ENCODE measurements at regions not wholly inside any gene's neighbourhood (a gene's known extent, or its start where the extent isn't known, plus 50 kb on each side); places are given as distances from the start of the nearest gene placed in this dataset.
"Not testable (repeated sequence)": the region's sequence is repeated elsewhere in the genome, so short reads cannot be mapped to it uniquely, and the experiment has no call there.

DNA sequence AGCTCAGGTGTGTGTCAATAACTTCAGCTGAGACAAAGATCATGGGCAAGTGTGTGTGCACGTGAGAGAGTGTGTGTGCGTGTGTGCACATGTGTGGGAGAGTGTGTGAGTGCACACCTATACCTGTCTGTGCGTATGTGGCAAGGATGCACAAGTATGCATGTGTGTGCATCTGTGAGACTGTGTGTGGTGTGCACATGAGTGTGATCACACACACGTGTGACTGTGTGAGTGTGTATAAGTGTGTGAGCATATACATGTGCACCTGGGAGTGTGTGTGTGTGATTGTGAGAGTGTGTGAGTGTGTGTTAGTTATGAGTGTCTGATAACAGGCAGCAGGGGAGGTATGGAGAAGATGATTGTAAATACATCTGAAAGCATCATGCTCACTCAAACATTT, 657.3 kb upstream of the PFKP start:
- FAIRE-seq, result no peak

DNA sequence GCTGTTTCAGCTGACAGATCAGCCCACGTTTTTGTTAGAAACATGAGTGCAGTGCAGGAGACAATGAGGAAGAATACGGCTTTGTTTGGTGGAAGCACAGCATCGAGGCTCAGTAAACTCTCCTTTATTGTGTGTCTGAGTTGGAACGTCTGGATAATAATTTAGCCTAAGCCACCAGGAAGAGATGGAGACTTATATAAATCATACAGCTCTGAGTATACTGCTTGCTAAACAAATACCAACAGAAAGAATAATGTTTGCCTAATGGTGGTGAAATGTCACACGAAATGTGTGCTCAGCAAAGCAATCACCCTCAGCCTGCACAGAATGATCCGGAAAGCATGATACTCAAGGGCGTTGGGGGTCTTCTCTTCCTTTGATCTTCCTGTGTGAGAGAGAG, 664.1 kb upstream of the ADARB2 start:
- FAIRE-seq, result no peak

GRCh38 chr10:2399482-2399881, 662.2 kb upstream of the ADARB2 start:
- FAIRE-seq, result no peak

DNA sequence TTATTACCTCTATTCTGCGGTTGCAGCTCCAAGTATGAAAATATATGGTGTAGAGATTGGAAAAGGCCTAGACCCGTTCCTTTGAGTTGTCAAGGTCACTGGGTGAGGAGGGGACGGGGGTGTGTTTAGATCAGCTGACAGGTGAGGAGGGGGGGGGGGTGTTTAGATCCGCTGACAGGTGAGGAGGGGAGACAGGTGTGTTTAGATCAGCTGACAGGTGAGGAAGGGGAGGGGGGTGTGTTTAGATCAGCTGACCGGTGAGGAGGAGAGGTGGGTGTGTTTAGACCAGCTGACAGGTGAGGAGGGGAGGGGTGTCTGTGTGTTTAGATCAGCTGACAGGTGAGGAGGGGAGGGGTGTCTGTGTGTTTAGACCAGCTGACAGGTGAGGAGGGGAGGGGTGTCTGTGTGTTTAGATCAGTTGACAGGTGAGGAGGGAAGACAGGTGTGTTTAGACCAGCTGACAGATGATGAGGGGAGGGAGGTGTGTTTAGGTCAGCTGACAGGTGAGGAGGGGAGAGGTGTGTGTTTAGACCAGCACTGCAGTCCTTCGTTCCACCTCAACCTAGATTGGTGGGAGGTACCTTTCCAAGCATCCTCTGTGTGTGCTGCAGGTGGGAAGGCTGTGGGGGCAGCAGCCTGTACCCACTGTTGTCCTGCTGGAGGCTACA, 655.0 kb upstream of the ADARB2 start:
- FAIRE-seq, result no peak

GRCh38 chr10:2387672-2388071, 650.3 kb upstream of the ADARB2 start:
- no peak for FAIRE-seq

DNA sequence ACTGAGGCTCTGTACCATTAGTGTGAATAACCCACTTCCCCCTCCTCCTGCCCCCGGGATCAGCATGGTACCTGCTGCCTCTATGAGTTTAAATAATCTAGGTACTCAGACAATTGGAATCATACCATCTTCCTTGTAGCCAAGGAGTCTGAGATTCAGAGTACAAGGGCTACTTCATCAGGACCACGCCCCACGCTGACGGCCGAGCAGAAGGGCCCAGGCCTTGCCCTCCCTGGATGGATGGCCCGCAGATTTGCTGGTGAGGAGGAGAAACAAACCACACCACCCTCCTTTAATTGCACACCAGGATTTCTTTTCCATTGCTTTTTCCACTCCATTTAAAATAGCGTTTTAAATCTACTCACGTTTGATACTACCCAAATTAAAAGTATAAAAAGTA, 649.9 kb upstream of the ADARB2 start:
- FAIRE-seq, result no peak

DNA sequence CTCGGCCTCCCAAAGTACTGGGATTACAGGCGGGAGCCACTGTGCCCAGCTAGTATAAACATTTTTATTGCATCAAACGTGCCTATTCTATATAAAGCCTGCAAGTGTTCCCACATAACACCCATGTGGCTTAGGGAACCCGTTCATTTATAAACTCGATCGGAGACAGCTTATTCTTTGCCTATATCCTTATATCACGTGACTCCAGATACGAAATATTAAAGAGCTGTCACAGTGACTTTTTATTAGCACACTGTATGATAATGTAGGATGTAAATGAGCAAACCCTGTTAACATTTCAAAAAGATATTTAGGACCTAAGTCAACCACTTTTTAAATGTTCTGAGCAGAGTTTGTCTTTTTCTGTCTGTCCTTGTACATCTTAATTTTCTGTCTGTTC, 642.9 kb upstream of the ADARB2 start:
- FAIRE-seq, result no peak

DNA sequence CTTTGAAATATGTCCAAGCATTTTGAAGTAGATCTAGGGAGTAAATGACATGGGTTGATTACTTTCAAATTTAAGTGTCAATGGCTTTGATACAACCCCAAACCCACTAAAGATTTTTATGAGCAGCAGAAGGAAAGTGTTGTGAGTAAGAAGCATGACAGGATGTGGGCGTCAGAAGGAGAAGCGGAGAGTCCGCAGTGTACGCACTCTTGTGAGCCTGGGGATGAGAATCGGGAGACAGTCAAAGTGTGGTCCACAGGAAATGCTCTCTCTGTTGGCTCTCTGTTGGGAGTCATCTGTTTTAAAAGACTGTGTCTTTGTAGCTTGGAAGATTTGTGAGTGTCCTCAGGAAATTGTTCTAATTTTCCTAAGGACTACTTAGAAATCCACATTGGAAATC, 629.8 kb upstream of the ADARB2 start:
- no peak for FAIRE-seq

DNA sequence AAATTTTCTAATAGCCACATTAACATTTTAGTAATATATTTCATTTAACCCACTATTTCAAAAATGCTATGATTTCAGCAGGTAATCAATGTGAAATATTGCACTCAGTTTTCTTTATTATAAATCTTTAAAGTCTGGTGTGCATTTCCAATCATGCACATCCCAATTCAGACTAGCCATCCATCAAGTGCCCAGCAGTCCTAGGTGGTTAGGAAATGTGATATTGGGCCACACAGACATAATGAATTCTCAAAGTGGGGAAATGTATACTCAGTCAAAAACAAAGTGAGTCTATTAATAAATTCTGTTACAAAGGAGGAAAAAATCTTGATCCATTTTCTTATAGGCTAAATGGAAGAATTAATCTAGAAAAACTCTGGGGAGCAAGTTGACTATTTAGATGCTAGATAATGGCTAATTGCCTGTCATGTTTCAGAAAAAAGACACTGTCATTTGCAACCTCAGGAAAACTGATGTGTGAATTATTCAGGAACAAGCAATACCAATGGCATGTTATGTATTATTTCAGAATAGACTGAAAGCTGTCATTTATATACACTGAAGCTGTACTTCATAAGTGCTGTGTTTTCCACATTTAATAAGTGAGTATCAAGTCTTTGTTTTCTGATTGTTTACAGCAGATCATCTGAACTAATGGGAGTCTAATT, 629.1 kb upstream of the ADARB2 start:
- no peak for FAIRE-seq

DNA sequence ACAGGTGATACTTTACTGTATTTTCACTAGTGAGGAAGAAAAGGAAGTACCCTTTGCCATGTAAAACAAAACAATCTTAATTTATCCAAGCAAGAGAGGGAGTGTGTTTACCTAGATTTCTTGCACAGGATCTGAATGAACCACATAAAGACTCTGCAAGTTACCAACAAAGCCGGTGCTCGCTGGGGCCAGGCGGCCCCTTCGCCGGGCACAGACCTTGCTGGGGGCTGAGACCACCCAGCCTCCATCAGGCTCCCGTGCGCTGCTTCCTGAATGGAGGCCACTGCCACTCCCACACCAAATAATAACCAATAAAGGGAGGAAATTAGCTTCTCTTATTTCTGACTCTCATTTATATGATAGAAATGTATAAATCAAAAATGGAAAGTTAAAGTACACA, 625.0 kb upstream of the ADARB2 start:
- FAIRE-seq, result no peak

DNA sequence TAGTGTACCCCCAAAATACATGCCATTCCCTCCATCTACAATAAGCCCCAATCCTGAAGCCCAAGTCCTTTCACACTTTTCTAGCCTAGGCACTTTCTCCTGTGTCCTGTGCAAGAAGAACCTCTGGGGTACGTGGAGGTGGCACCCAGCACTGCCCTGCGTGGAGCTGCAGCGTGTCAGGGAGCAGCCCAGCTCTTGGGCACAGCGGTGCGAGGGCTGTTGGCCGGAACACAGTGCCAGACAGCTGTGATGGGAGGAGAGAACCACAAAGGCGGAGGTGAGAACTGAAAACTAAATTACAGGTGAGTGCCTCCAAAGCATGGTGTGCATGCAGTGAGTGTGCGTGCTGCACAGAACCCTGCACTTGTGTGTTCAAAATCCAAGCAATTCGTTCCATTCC, 621.3 kb upstream of the ADARB2 start:
- FAIRE-seq, result no peak

- FAIRE-seq, result no peak
Measured at GRCh38 chr10:2356670-2357069, 619.3 kb upstream of the ADARB2 start.

- FAIRE-seq, result no peak
Measured at GRCh38 chr10:2351566-2351965, 614.2 kb upstream of the ADARB2 start.

DNA sequence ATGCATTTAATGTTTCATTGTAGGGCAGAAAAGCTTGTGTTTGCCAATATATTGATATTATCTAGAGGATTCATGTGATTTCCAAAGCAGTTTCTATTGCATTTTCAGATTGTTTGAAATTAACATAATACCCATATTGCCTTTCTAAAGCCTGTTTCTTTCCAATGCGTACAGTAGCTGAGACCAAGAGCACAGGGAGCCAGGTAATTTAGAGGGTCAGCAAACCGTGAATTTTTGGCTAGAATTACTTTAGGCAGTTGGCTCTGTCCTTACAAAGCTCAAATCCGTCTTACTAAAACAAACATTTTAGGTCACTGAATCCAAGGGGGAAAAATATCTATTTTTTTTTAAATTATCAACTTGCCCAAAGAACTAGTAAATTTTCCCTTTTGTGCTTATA, 604.9 kb upstream of the ADARB2 start:
- FAIRE-seq, result no peak

GRCh38 chr10:2340831-2341647, 603.7 kb upstream of the ADARB2 start:
- FAIRE-seq, result no peak

DNA sequence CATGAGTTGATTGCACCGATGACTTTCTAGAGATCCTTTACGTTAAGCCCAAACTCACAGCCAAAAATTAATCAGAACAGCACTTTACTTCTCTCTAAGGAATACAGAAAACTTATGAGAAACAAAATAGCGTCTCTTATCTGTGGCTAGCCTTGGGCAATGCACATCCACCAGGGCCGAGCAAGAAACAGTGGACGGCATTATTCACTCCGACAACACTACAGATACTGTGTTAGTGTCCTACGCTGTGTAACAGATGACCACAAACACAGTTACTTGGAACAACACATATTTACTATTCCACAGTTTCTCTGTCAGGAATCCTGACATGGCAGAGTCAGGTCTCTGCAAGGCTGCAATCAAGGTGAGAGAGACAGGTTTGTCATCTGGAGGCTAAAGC, 598.3 kb upstream of the ADARB2 start:
- no peak for FAIRE-seq

- no peak for FAIRE-seq
Measured at GRCh38 chr10:2334575-2334974, 597.2 kb upstream of the ADARB2 start.

GRCh38 chr10:2329082-2329481, 591.8 kb upstream of the ADARB2 start:
- no peak for FAIRE-seq

GRCh38 chr10:2326411-2326810, 589.1 kb upstream of the ADARB2 start:
- FAIRE-seq, result no peak

GRCh38 chr10:2315045-2315485, 577.7 kb upstream of the ADARB2 start:
- not testable (repeated sequence) for FAIRE-seq

- FAIRE-seq, result no peak
Measured at GRCh38 chr10:2306081-2306480, 568.8 kb upstream of the ADARB2 start.

- FAIRE-seq, result no peak
Measured at GRCh38 chr10:2303169-2303568, 565.8 kb upstream of the ADARB2 start.

- no peak for FAIRE-seq
Measured at GRCh38 chr10:2301227-2301626, 563.9 kb upstream of the ADARB2 start.

GRCh38 chr10:2300231-2300630, 562.9 kb upstream of the ADARB2 start:
- FAIRE-seq, result no peak
